C4-2B (cell line): ENCODE measurements at regions not wholly inside any gene's neighbourhood (a gene's known extent, or its start where the extent isn't known, plus 50 kb on each side); places are given as distances from the start of the nearest gene placed in this dataset.

ENCODE experiments used
- CTCF ChIP-seq: fragments of 450-650 bp; conservative IDR thresholded peaks from 2 replicates; pipeline ENCODE4 v1.5.1; 2017; ENCODE audit warnings: mild to moderate bottlenecking
- ZFX ChIP-seq: fragments of 450-650 bp; IDR thresholded peaks from 2 replicates; pipeline ENCODE4 v1.6.1; 2017

DNA sequence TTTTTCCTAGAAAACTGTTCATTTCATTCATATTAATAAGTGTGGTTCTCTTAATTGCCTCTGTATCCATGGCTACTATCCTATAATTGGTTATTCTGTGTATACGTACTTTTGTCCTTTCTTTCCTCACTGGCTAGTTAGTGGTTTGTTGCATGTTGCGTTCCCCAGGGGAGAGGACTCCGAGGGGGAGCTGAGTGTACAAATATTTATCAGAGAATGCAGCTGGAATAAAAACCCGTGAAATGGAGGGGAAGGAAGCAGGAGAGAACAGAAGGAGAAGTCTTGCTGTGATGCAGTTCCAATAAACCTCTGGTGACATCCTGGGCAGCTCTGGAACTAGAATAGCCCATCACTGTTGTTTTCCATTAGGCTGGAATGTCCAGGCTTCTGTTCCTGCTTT is 117.1 kb upstream of the RGS6 start:
- TF ChIP-seq CTCF (no peak), ZFX (no peak)
